CD14-positive monocyte (primary cell): ENCODE measurements at regions not wholly inside any gene's neighbourhood (a gene's known extent, or its start where the extent isn't known, plus 50 kb on each side); places are given as distances from the start of the nearest gene placed in this dataset.

Experiments used
- DNase-seq, 3 donors: peaks; one replicate each; pipeline ENCODE4 v3.0.0-alpha.2; 2011 to 2022
- H2AFZ ChIP-seq: 2 replicates; pipeline ENCODE4 v1.6.0; 2012; ENCODE audit warnings: mild to moderate bottlenecking, low read depth, low read length, inconsistent platforms; ENCODE audit not compliant: insufficient read depth, poor library complexity, severe bottlenecking
- H3K27ac ChIP-seq, 2 donors: 1 replicate in 1 of 2; 2 replicates in 1 of 2; pipeline ENCODE4 v1.5.1; 2012 to 2013; ENCODE audit warnings: low read length in 2 of 2, control low read depth in 1 of 2, inconsistent platforms in 1 of 2, low read depth in 1 of 2, mild to moderate bottlenecking in 1 of 2
- H3K27me3 ChIP-seq, 2 donors: one replicate each; pipeline versions ENCODE4 v1.6.0 to v1.6.1; 2011 to 2013; ENCODE audit warnings: low read length in 2 of 2; ENCODE audit not compliant: control insufficient read depth in 2 of 2, insufficient read depth in 2 of 2
- H3K36me3 ChIP-seq, 2 donors: replicated peaks in 1 of 2; 1 replicate in 1 of 2; 2 replicates in 1 of 2; pipeline versions ENCODE4 v1.5.1 to v1.6.1; 2012 to 2013; ENCODE audit warnings: low read length in 2 of 2, control low read depth in 1 of 2, inconsistent platforms in 1 of 2, mild to moderate bottlenecking in 1 of 2; ENCODE audit not compliant: insufficient read depth in 2 of 2, control insufficient read depth in 1 of 2
- H3K4me1 ChIP-seq, 2 donors: 1 replicate in 1 of 2; 2 replicates in 1 of 2; pipeline versions ENCODE4 v1.5.1 to v1.6.1; 2012 to 2013; ENCODE audit warnings: low read length in 2 of 2, control low read depth in 1 of 2, inconsistent platforms in 1 of 2, mild to moderate bottlenecking in 1 of 2, moderate library complexity in 1 of 2; ENCODE audit not compliant: insufficient read depth in 2 of 2, control insufficient read depth in 1 of 2
- H3K4me2 ChIP-seq: replicated peaks from 2 replicates; pipeline ENCODE3; 2012; ENCODE audit warnings: low read length, moderate library complexity, mild to moderate bottlenecking; ENCODE audit not compliant: poor library complexity, severe bottlenecking; ENCODE audit errors: extremely low read depth
- H3K4me3 ChIP-seq, 3 experiments: fragments of 200-600 bp in 1 of 3; sonication (generic) in 1 of 3; replicated peaks in 1 of 3; 1 replicate in 2 of 3; 2 replicates in 1 of 3; pipeline ENCODE4 v1.5.1; 2011 to 2013; ENCODE audit warnings: low read length in 3 of 3, mild to moderate bottlenecking in 3 of 3, control low read depth in 2 of 3, low read depth in 2 of 3, inconsistent platforms in 1 of 3, moderate library complexity in 1 of 3
- H3K79me2 ChIP-seq: 2 replicates; pipeline ENCODE4 v1.6.0; 2012; ENCODE audit warnings: mild to moderate bottlenecking, control low read depth, inconsistent platforms, low read length, moderate library complexity; ENCODE audit not compliant: insufficient read depth
- H3K9ac ChIP-seq: 2 replicates; pipeline ENCODE4 v1.6.0; 2017; ENCODE audit warnings: low read length, mild to moderate bottlenecking; ENCODE audit not compliant: insufficient read depth, poor library complexity, severe bottlenecking
- H3K9me3 ChIP-seq, 2 donors: replicated peaks in 1 of 2; 1 replicate in 1 of 2; 2 replicates in 1 of 2; pipeline versions ENCODE4 v1.5.1 to v1.6.1; 2012 to 2013; ENCODE audit warnings: low read length in 2 of 2, control low read depth in 1 of 2; ENCODE audit not compliant: control insufficient read depth in 1 of 2, insufficient read depth in 1 of 2
- H4K20me1 ChIP-seq: 2 replicates; pipeline ENCODE4 v1.6.0; 2012; ENCODE audit warnings: mild to moderate bottlenecking, low read length, control low read depth, moderate library complexity; ENCODE audit not compliant: insufficient read depth
- H3K27ac Mint-ChIP-seq, 7 donors: one replicate each; pipeline ENCODE4 v1.8.0; 2020; ENCODE audit warnings: mild to moderate bottlenecking in 7 of 7, mixed read lengths in 7 of 7, moderate library complexity in 6 of 7, inconsistent platforms in 2 of 7
- H3K27me3 Mint-ChIP-seq, 3 donors: one replicate each; pipeline ENCODE4 v1.8.0; 2021 to 2022; ENCODE audit warnings: low read depth in 3 of 3, mild to moderate bottlenecking in 3 of 3, mixed read lengths in 3 of 3, moderate library complexity in 3 of 3, inconsistent platforms in 1 of 3
- H3K36me3 Mint-ChIP-seq, 2 donors: one replicate each; pipeline ENCODE4 v1.8.0; 2020; ENCODE audit warnings: mixed read lengths in 2 of 2, inconsistent platforms in 1 of 2, mild to moderate bottlenecking in 1 of 2
- H3K4me1 Mint-ChIP-seq: one replicate; pipeline ENCODE4 v1.8.0; 2020; ENCODE audit warnings: mild to moderate bottlenecking, mixed read lengths
- H3K4me3 Mint-ChIP-seq, 2 donors: one replicate each; pipeline ENCODE4 v1.8.0; 2020; ENCODE audit warnings: mild to moderate bottlenecking in 2 of 2, mixed read lengths in 2 of 2, moderate library complexity in 1 of 2
- H3K9me3 Mint-ChIP-seq, 7 donors: one replicate each; pipeline ENCODE4 v1.8.0; 2020 to 2022; ENCODE audit warnings: mixed read lengths in 7 of 7, mild to moderate bottlenecking in 6 of 7, moderate library complexity in 6 of 7, inconsistent platforms in 2 of 7
- CTCF ChIP-seq: fragments of 200-600 bp; IDR thresholded peaks from one replicate; pipeline ENCODE4 v1.8.0; 2022; ENCODE audit warnings: antibody characterized with exemption, mild to moderate bottlenecking
- WGBS: methylation state at CpG from one replicate; pipeline ENCODE4 v1.1.5; 2013; ENCODE audit warnings: missing lambda C conversion rate; ENCODE audit not compliant: insufficient coverage; 5-methylcytosine and 5-hydroxymethylcytosine counted together
- intact Hi-C, 2 donors: fragments of 100-400 bp; cut with micrococcal nuclease; formaldehyde crosslinking; loops; one replicate each; pipeline versions ENCODE4 v1.15.0 to v1.15.1; 2023

DNA sequence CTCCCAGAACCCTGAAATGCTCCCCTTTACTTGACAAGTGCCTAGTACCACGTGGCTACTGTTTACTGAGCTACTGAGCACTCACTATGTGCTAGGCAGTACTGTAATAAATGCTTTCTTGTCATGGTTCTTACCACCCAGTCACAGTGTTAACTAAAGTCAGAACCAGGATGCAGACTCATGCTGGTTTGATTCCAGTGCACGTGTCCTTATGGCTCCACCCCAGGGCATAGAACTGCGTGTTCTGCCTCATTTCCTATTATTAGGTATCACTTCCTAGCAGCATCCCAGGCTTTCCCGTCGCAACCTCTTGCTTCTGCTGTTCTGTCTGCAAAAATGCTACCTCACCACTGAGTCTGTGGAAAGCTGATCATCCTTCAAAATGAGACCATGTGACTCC is 71.7 kb upstream of the DOCK1 start:
- Histone ChIP-seq H3K4me2 (no peak overlapping the region), H3K9ac (no peak overlapping the region), H2AFZ (no peak overlapping the region), H3K79me2 (no peaks in the 10 kb centered on the region), H3K4me3 (no peak overlapping the region), H4K20me1 (no peaks in the 10 kb centered on the region), H3K27ac (no peak overlapping the region), H3K27me3 (no peaks in the 10 kb centered on the region), H3K36me3 (no peaks in the 10 kb centered on the region), H3K9me3 (no peaks in the 10 kb centered on the region), H3K4me1 (no peaks in the 10 kb centered on the region)
- Mint-ChIP-seq H3K4me1 (no peaks in the 10 kb centered on the region), H3K27ac (no peak overlapping the region), H3K27me3 (peaks cover 0 to 4% (median 0%) of the 10 kb centered on the region in 3 donors), H3K9me3 (peaks cover 0 to 2% (median 0%) of the 10 kb centered on the region in 7 donors), H3K36me3 (no peaks in the 10 kb centered on the region), H3K4me3 (no peak overlapping the region)
- WGBS = 59% methylated on average over 5 of the region's 5 CpGs
- intact Hi-C loops = no loop called here
- DNase-seq = no peak
- no peak for TF ChIP-seq CTCF

DNA sequence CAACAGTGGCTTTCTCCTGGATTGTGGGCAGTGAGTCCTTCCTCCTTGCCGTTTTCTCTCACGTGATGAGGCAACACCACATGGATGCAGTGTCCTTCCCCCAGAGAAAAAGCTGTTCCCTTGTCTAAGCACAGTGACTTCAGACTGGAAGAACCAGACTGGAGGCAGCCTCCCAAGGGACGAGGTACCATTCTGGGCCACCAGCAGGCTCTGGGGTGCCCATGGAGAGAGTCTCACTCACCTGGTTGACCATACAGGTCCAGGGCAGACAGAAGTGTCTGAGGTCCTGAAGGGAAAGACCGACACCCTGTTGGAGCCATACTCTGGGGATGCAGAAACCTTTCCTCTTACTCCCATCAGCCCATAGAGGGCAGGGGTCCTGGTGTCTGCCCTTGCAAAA is 69.2 kb upstream of the DOCK1 start:
- intact Hi-C loops = no loop called here
- Histone ChIP-seq H3K9me3 (no peaks in the 10 kb centered on the region), H3K4me1 (no peaks in the 10 kb centered on the region), H2AFZ (no peak overlapping the region), H3K4me3 (no peak overlapping the region), H3K27me3 (no peaks in the 10 kb centered on the region), H3K79me2 (no peaks in the 10 kb centered on the region), H3K36me3 (no peaks in the 10 kb centered on the region), H4K20me1 (no peaks in the 10 kb centered on the region), H3K27ac (no peak overlapping the region), H3K9ac (no peak overlapping the region), H3K4me2 (no peak overlapping the region)
- no peak for DNase-seq
- Mint-ChIP-seq H3K27ac (no peak overlapping the region), H3K36me3 (no peaks in the 10 kb centered on the region), H3K4me3 (no peak overlapping the region), H3K9me3 (peaks cover 0 to 2% (median 0%) of the 10 kb centered on the region in 7 donors), H3K27me3 (peaks cover 0 to 1% (median 0%) of the 10 kb centered on the region in 3 donors), H3K4me1 (no peaks in the 10 kb centered on the region)
- WGBS = 82% methylated on average over 3 of the region's 4 CpGs
- no peak for TF ChIP-seq CTCF
